ENCODE measurements at regions not wholly inside any gene's neighbourhood (a gene's known extent, or its start where the extent isn't known, plus 50 kb on each side); places are given as distances from the start of the nearest gene placed in this dataset.

- no peak overlapping the region for H3K4me3 ChIP-seq (ENCODE audit: low read depth, low read length)
- TF ChIP-seq POLR2A (IDR thresholded peaks at IDR 0.05; ENCODE audit: extremely low read depth, insufficient read length) (no peak), MAX (IDR thresholded peaks at IDR 0.05; ENCODE audit: low read depth, low read length) (no peak), MYC (IDR thresholded peaks at IDR 0.05; ENCODE audit: low read depth, low read length) (no peak), CTCF (IDR thresholded peaks at IDR 0.05; ENCODE audit: low read depth, low read length) (no peak)
- no peak for DNase-seq (ENCODE audit: low read depth)
These were observed 149.5 kb upstream of the SULF2 start for GRCh38 chr20:47934761-47935160.

- TF ChIP-seq MYC (IDR thresholded peaks at IDR 0.05; ENCODE audit: low read depth, low read length) (no peak), POLR2A (IDR thresholded peaks at IDR 0.05; ENCODE audit: extremely low read depth, insufficient read length) (no peak), CTCF (IDR thresholded peaks at IDR 0.05; ENCODE audit: low read depth, low read length) (no peak), MAX (IDR thresholded peaks at IDR 0.05; ENCODE audit: low read depth, low read length) (no peak)
- no peak overlapping the region for H3K4me3 ChIP-seq (ENCODE audit: low read depth, low read length)
These were observed 146.2 kb upstream of the SULF2 start for GRCh38 chr20:47931443-47931842.

GRCh38 chr20:47931002-47931401 lies 145.7 kb upstream of the SULF2 start:
- H3K4me3 ChIP-seq (ENCODE audit: low read depth, low read length), result no peak overlapping the region
- no peak for TF ChIP-seq MAX (IDR thresholded peaks at IDR 0.05; ENCODE audit: low read depth, low read length)
- no peak for TF ChIP-seq CTCF (IDR thresholded peaks at IDR 0.05; ENCODE audit: low read depth, low read length)
- TF ChIP-seq MYC (IDR thresholded peaks at IDR 0.05; ENCODE audit: low read depth, low read length), result no peak
- no peak for TF ChIP-seq POLR2A (IDR thresholded peaks at IDR 0.05; ENCODE audit: extremely low read depth, insufficient read length)

More at GRCh38 chr20:47931443-47931842, 146.2 kb upstream of the SULF2 start:
- DNase-seq (ENCODE audit: low read depth), result no peak

GRCh38 chr20:47929368-47930115 lies 144.3 kb upstream of the SULF2 start:
- no peak overlapping the region for H3K4me3 ChIP-seq (ENCODE audit: low read depth, low read length)
- DNase-seq (ENCODE audit: low read depth), result no peak
- TF ChIP-seq CTCF (IDR thresholded peaks at IDR 0.05; ENCODE audit: low read depth, low read length) (no peak), MYC (IDR thresholded peaks at IDR 0.05; ENCODE audit: low read depth, low read length) (no peak), POLR2A (IDR thresholded peaks at IDR 0.05; ENCODE audit: extremely low read depth, insufficient read length) (no peak), MAX (IDR thresholded peaks at IDR 0.05; ENCODE audit: low read depth, low read length) (no peak)

More at GRCh38 chr20:47931002-47931401, 145.7 kb upstream of the SULF2 start:
- no peak for DNase-seq (ENCODE audit: low read depth)

GRCh38 chr20:47927944-47928343 lies 142.7 kb upstream of the SULF2 start:
- H3K4me3 ChIP-seq (ENCODE audit: low read depth, low read length), result no peak overlapping the region
- TF ChIP-seq MYC (IDR thresholded peaks at IDR 0.05; ENCODE audit: low read depth, low read length) (no peak), MAX (IDR thresholded peaks at IDR 0.05; ENCODE audit: low read depth, low read length) (no peak)
- no peak for DNase-seq (ENCODE audit: low read depth)

GRCh38 chr20:47927385-47927851 lies 142.1 kb upstream of the SULF2 start:
- H3K4me3 ChIP-seq (ENCODE audit: low read depth, low read length), result no peak overlapping the region
- TF ChIP-seq MYC (IDR thresholded peaks at IDR 0.05; ENCODE audit: low read depth, low read length) (no peak), CTCF (IDR thresholded peaks at IDR 0.05; ENCODE audit: low read depth, low read length) (no peak), POLR2A (IDR thresholded peaks at IDR 0.05; ENCODE audit: extremely low read depth, insufficient read length) (no peak), MAX (IDR thresholded peaks at IDR 0.05; ENCODE audit: low read depth, low read length) (no peak)
- DNase-seq (ENCODE audit: low read depth), result no peak
